GM21515 (cell line): ENCODE measurements at regions not wholly inside any gene's neighbourhood (a gene's known extent, or its start where the extent isn't known, plus 50 kb on each side); places are given as distances from the start of the nearest gene placed in this dataset.
"Not testable (repeated sequence)": the region's sequence is repeated elsewhere in the genome, so short reads cannot be mapped to it uniquely, and the experiment has no call there.

Experiments
- ATAC-seq: cut with Tn5 transposase; IDR thresholded peaks from one replicate; pipeline ENCODE4 v1.9.1; 2021; ENCODE audit not compliant: unreplicated experiment

- ATAC-seq = no peak
Observed at GRCh38 chr5:67954351-67954750, 261.2 kb upstream of the PIK3R1 start.

GRCh38 chr5:67942421-67942820, 273.1 kb upstream of the PIK3R1 start:
- no peak for ATAC-seq

GRCh38 chr5:67941614-67942401, 273.7 kb upstream of the PIK3R1 start:
- no peak for ATAC-seq

- ATAC-seq = no peak
Observed at GRCh38 chr5:67935908-67936566, 279.5 kb upstream of the PIK3R1 start.

- ATAC-seq = no peak
Observed at GRCh38 chr5:67934976-67935375, 280.6 kb upstream of the PIK3R1 start.

GRCh38 chr5:67925511-67925910, 290.0 kb upstream of the PIK3R1 start:
- ATAC-seq = no peak

- ATAC-seq = no peak
Observed at GRCh38 chr5:67921004-67921601, 294.5 kb upstream of the PIK3R1 start.

GRCh38 chr5:67919532-67919931, 296.0 kb upstream of the PIK3R1 start:
- ATAC-seq = not testable (repeated sequence)

GRCh38 chr5:67917561-67917960, 298.0 kb upstream of the PIK3R1 start:
- no peak for ATAC-seq

GRCh38 chr5:67910546-67910945, 305.0 kb upstream of the PIK3R1 start:
- no peak for ATAC-seq

- ATAC-seq = no peak
Observed at GRCh38 chr5:67908126-67908765, 307.3 kb upstream of the PIK3R1 start.

- no peak for ATAC-seq
Observed at GRCh38 chr5:67904366-67904765, 311.2 kb upstream of the PIK3R1 start.

- ATAC-seq = no peak
Observed at GRCh38 chr5:67903656-67904055, 311.9 kb upstream of the PIK3R1 start.

GRCh38 chr5:67903121-67903520, 312.4 kb upstream of the PIK3R1 start:
- ATAC-seq = no peak

- no peak for ATAC-seq
Observed at GRCh38 chr5:67902497-67902830, 313.1 kb upstream of the PIK3R1 start.

GRCh38 chr5:67901814-67902496, 313.6 kb upstream of the PIK3R1 start:
- no peak for ATAC-seq

GRCh38 chr5:67900514-67900913, 315.0 kb upstream of the PIK3R1 start:
- ATAC-seq = no peak

GRCh38 chr5:67897980-67898379, 317.6 kb upstream of the PIK3R1 start:
- no peak for ATAC-seq

- no peak for ATAC-seq
Observed at GRCh38 chr5:67897431-67897830, 318.1 kb upstream of the PIK3R1 start.

- ATAC-seq = no peak
Observed at GRCh38 chr5:67896930-67897313, 318.6 kb upstream of the PIK3R1 start.

GRCh38 chr5:67896311-67896929, 319.1 kb upstream of the PIK3R1 start:
- ATAC-seq = no peak
